ENCODE measurements at regions not wholly inside any gene's neighbourhood (a gene's known extent, or its start where the extent isn't known, plus 50 kb on each side); places are given as distances from the start of the nearest gene placed in this dataset.

- H3K23ac ChIP-seq (ENCODE audit: insufficient read length, low read depth, low read length): no peak overlapping the region
- H3K9ac ChIP-seq (ENCODE audit: extremely low read depth, insufficient read length, low read length): no peak overlapping the region
- no peak for DNase-seq
- no peaks in the 10 kb centered on the region for H3K9me3 Mint-ChIP-seq
- no peak for TF ChIP-seq CTCF (conservative IDR thresholded peaks at IDR 0.05)
- no peaks in the 10 kb centered on the region for H3K36me3 Mint-ChIP-seq (ENCODE audit: insufficient read depth in 1 of 3, low read depth in 3 of 3)
- H3K27ac Mint-ChIP-seq: no peak overlapping the region
- no peak overlapping the region for H3K14ac ChIP-seq (ENCODE audit: insufficient read depth, low read length)
- no peak overlapping the region for H2AFZ ChIP-seq (ENCODE audit: low read length)
- no peak overlapping the region for H4K5ac ChIP-seq (ENCODE audit: insufficient read length, low read depth, low read length)
- H4K20me1 ChIP-seq (ENCODE audit: control insufficient read depth, insufficient read depth, insufficient read length): no peaks in the 10 kb centered on the region
- H3K4me1 ChIP-seq (ENCODE audit: insufficient read depth, low read length): peaks cover 25% of the 10 kb centered on the region
- no peak overlapping the region for H2BK15ac ChIP-seq (ENCODE audit: low read depth, low read length)
- H4K8ac ChIP-seq (replicated peaks; ENCODE audit: insufficient read length, low read depth, low read length): no peak overlapping the region
- H3T11ph ChIP-seq (ENCODE audit: low read length): no peak overlapping the region
- H3K27me3 Mint-ChIP-seq (ENCODE audit: low read depth): no peaks in the 10 kb centered on the region; the same call in 1 of the 2 replicates
- no peak overlapping the region for H2BK5ac ChIP-seq (ENCODE audit: insufficient read length, low read length)
- H2AK5ac ChIP-seq (ENCODE audit: insufficient read length, low read length): no peak overlapping the region
- H3K27ac ChIP-seq (ENCODE audit: insufficient read length, low read depth, low read length): no peak overlapping the region
- no CpG with 5 or more reads among the region's 4 CpGs for WGBS (ENCODE audit: extremely low coverage, insufficient read length, low lambda C conversion rate)
- H3K4me2 ChIP-seq (ENCODE audit: insufficient read depth, insufficient read length, low read length): no peak overlapping the region
- H3K9me3 ChIP-seq (ENCODE audit: control insufficient read depth, low read depth, low read length): no peaks in the 10 kb centered on the region
- peaks cover 6% of the 10 kb centered on the region; the same call in 1 of the 2 replicates for H3K79me2 ChIP-seq (ENCODE audit: insufficient read depth, low read length)
- H2BK120ac ChIP-seq (ENCODE audit: low read depth, low read length, poor library complexity, severe bottlenecking): no peak overlapping the region
- H3K4me1 Mint-ChIP-seq: peaks cover 56 to 60% of the 10 kb centered on the region in 2 experiments
- no peak overlapping the region for H4K91ac ChIP-seq (ENCODE audit: insufficient read length, low read depth, low read length)
- no peak overlapping the region for H2BK12ac ChIP-seq (ENCODE audit: insufficient read length, low read depth, low read length)
- no peaks in the 10 kb centered on the region for H3K23me2 ChIP-seq (ENCODE audit: insufficient read length, low read depth, low read length, poor library complexity, severe bottlenecking)
- no peak overlapping the region for H3K4ac ChIP-seq (ENCODE audit: low read depth, low read length)
- no peak overlapping the region for H3K56ac ChIP-seq (ENCODE audit: insufficient read length, low read depth, low read length)
- no peak overlapping the region for H3K4me3 Mint-ChIP-seq
- no peak overlapping the region for H2BK20ac ChIP-seq (ENCODE audit: low read depth, low read length, poor library complexity, severe bottlenecking)
- no peak overlapping the region for H3K18ac ChIP-seq (ENCODE audit: insufficient read length, low read depth, low read length)
- no peaks in the 10 kb centered on the region for H3K79me1 ChIP-seq (ENCODE audit: insufficient read depth, low read depth, low read length, poor library complexity, severe bottlenecking)
- no peaks in the 10 kb centered on the region for H3K27me3 ChIP-seq (ENCODE audit: insufficient read depth, low read length)
Observed at GRCh38 chr6:14881398-14881797, 364.5 kb upstream of the JARID2 start.
